Duodenal mucosa (tissue), 2 donors: ENCODE measurements at regions not wholly inside any gene's neighbourhood (a gene's known extent, or its start where the extent isn't known, plus 50 kb on each side); places are given as distances from the start of the nearest gene placed in this dataset.
"Not testable (repeated sequence)": the region's sequence is repeated elsewhere in the genome, so short reads cannot be mapped to it uniquely, and the experiment has no call there.

Source experiments
- H3K27ac ChIP-seq: one replicate; pipeline ENCODE4 v1.7.0; 2013; ENCODE audit warnings: low read depth, low read length
- H3K27me3 ChIP-seq, 2 donors: one replicate each; pipeline ENCODE4 v1.7.0; 2013; ENCODE audit warnings: low read length in 2 of 2, control low read depth in 1 of 2; ENCODE audit not compliant: insufficient read depth in 2 of 2, control insufficient read depth in 1 of 2
- H3K36me3 ChIP-seq, 2 donors: one replicate each; pipeline ENCODE4 v1.7.0; 2013; ENCODE audit warnings: low read length in 2 of 2, control low read depth in 1 of 2; ENCODE audit not compliant: insufficient read depth in 2 of 2, control insufficient read depth in 1 of 2
- H3K4me1 ChIP-seq, 2 donors: one replicate each; pipeline ENCODE4 v1.7.0; 2013; ENCODE audit warnings: low read length in 2 of 2, control low read depth in 1 of 2; ENCODE audit not compliant: insufficient read depth in 2 of 2, control insufficient read depth in 1 of 2
- H3K4me3 ChIP-seq, 2 donors: one replicate each; pipeline ENCODE4 v1.7.0; 2013; ENCODE audit warnings: low read length in 2 of 2, low read depth in 1 of 2
- H3K9ac ChIP-seq, 2 donors: one replicate each; pipeline ENCODE4 v1.7.0; 2013; ENCODE audit warnings: low read length in 2 of 2, low read depth in 1 of 2
- H3K9me3 ChIP-seq, 2 donors: one replicate each; pipeline ENCODE4 v1.7.0; 2013; ENCODE audit warnings: low read length in 2 of 2, control low read depth in 1 of 2; ENCODE audit not compliant: control insufficient read depth in 1 of 2

DNA sequence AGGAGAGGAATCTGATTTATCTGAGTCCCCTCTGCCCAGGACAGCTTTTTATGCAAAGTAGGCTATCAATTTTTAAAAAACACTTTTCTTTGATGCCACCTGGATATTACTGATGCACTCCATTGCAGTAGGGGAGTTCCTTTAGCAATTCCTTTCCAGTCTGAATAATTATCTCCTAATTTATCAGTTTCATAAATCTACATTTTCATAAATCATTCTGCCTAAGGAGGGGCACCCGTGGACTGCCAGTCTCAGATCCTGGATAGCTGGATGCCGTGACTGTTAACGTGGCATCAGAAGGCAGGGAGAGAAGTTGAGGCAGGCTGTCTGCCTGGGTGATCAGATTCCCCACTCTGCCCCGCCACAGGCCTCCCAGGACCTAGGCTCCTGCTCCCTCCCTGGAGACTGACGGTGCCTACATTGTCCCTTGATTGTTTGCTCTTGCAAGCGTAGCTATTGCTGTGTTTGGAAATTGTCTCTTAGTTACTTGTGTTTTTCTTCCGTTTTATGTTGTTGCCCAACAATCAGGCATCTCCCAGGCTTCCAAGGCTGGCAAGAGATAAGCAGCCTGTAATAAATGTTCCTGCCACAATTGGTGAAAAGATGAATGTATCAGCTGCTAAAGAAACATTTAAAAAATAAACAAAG is 75.2 kb downstream of the KATNIP start:
- no peaks in the 10 kb centered on the region for H3K27me3 ChIP-seq
- H3K9me3 ChIP-seq = no peaks in the 10 kb centered on the region
- H3K36me3 ChIP-seq = peaks cover 0 to 2% of the 10 kb centered on the region in 2 donors
- H3K9ac ChIP-seq = no peak overlapping the region
- peaks cover 27 to 32% of the 10 kb centered on the region in 2 donors for H3K4me1 ChIP-seq
- H3K4me3 ChIP-seq = no peak overlapping the region
- H3K27ac ChIP-seq = no peak overlapping the region

DNA sequence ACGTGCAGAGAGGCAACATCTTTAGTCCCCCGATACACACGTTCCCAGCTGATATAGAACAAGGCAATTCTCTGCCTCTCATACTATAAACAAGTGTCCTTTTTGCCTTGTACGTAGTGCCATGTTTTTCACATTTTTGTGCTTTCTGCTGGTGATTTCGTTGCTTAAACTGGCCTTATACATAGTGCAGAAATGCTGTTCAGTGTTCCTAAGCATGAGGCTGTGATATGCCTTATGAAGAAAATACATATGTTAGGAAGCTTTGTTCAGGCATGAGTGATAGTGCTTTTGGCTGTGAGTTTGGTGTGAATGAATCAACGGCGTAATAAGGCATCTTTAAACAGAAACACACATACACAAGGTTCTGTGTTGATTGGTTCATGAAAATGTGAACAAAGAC is 77.2 kb downstream of the KATNIP start:
- Histone ChIP-seq H3K9me3 (no peaks in the 10 kb centered on the region), H3K27ac (no peak overlapping the region), H3K4me1 (peaks cover 27 to 32% of the 10 kb centered on the region in 2 donors), H3K27me3 (no peaks in the 10 kb centered on the region), H3K36me3 (peaks cover 0 to 13% of the 10 kb centered on the region in 2 donors), H3K4me3 (no peak overlapping the region), H3K9ac (no peak overlapping the region)

DNA sequence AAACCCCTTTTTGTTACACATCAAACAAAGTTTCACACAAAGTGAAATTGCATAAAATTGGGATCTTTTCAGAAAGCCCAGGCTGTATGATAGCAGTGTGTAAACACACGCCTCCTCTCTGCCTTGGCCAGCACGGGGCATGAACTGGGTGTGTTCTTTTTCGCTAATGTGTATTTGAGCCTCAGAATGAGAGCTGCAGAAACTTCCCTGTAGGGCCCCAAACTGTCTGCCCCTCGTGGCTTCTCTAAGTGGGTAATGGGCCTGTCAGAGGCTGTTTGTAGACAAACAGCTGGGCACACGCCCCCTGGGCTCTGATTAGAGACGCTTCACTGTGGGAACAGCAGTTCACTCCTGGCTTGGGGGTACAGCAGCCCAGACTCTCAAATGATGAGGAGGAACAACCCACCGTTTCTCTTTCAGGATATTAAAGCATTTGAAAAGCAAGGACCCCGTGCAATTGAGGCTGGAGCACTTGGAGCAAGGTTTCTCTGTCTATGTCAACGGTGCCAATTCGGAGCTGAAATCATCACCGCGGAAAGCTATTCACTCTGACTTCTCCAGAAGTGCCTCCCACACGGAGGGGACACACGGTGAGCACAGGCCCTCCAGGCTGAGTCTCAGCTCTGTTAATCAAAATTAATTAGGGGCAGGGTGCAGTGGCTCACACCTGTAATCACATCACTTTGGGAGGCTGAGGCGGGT is 78.4 kb downstream of the KATNIP start:
- H3K27ac ChIP-seq = no peak overlapping the region

DNA sequence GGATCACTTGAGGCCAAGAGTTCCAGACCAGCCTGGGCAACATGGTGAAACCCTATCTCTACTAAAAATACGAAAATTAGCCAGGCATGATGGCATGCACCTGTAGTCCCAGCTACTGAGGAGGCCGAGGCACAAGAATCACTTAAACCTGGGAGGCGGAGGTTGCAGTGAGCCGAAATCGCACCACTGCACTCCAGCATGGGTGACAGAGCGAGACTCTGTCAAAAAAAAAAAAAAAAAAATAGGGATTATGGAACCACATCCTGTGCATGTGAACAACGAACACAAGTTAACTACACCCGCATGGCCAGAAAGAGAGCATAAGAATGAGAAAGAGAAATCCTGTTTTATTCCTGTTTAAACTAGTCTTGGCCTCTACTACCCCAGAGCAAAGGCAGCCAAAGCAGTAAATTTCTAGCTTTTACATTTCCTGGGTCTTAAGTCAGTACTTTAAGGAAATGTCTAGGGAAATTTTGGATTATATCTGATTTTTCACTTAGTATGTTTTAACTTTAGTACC is 79.1 kb downstream of the KATNIP start:
- not testable (repeated sequence) for H3K9ac ChIP-seq, H3K9me3 ChIP-seq, H3K27me3 ChIP-seq, H3K27ac ChIP-seq, H3K4me3 ChIP-seq
- peaks cover 27 to 32% of the 10 kb centered on the region in 2 donors for H3K4me1 ChIP-seq
- peaks cover 0 to 13% of the 10 kb centered on the region in 2 donors for H3K36me3 ChIP-seq

More for the DNA sequence above, 78.4 kb downstream of the KATNIP start:
- Histone ChIP-seq H3K4me1 (peaks cover 27 to 32% of the 10 kb centered on the region in 2 donors), H3K9me3 (no peaks in the 10 kb centered on the region), H3K9ac (no peak overlapping the region), H3K4me3 (no peak overlapping the region), H3K36me3 (peaks cover 0 to 13% of the 10 kb centered on the region in 2 donors), H3K27me3 (no peaks in the 10 kb centered on the region)

DNA sequence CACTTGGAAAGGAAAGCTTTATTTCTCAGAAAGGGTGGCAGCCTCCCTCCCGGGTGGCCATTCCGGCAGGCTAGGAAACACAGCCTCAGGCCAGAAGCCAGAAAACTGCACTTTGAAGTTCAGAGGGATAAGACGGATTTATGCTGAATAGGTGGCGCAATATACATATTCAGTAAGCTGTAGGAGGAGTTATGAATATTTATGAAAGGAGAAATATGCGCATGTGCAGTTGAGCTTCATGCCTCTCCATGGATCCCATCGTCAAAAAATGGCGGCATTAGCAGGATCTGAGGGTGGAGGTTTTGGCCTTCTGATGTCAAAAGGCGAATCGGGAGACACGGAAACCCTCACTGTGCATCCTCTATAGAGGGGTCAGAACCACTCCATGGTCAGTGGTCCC is 82.3 kb downstream of the KATNIP start:
- H3K4me3 ChIP-seq = no peak overlapping the region
- no peaks in the 10 kb centered on the region for H3K9me3 ChIP-seq
- no peak overlapping the region for H3K9ac ChIP-seq
- H3K27me3 ChIP-seq = no peaks in the 10 kb centered on the region
- peaks cover 0 to 13% of the 10 kb centered on the region in 2 donors for H3K36me3 ChIP-seq
- H3K4me1 ChIP-seq = peaks cover 26 to 33% of the 10 kb centered on the region in 2 donors
- H3K27ac ChIP-seq = no peak overlapping the region

DNA sequence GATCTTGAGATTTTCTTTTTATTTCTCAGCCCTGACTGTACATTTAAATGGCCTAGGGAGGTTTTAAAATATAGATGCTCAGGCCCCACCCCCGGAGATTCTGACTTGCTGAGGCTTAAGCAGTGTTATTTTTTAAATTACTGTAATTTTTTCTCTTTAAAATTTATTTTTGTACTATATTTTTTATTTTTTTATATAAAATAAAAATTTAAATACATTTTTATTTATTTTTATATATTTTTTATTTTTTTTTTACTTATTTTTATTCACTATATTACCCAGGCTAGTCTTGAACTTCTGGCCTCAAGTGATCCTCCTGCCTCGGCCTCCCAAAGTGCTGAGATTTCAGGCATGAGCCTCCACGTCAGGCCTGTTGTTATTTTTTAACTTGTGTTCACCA is 83.3 kb downstream of the KATNIP start:
- no peaks in the 10 kb centered on the region for H3K9me3 ChIP-seq
- H3K4me1 ChIP-seq = peaks cover 20 to 26% of the 10 kb centered on the region in 2 donors
- H3K9ac ChIP-seq = no peak overlapping the region
- H3K27ac ChIP-seq = no peak overlapping the region
- no peaks in the 10 kb centered on the region for H3K27me3 ChIP-seq
- H3K4me3 ChIP-seq = no peak overlapping the region
- H3K36me3 ChIP-seq = peaks cover 0 to 13% of the 10 kb centered on the region in 2 donors

DNA sequence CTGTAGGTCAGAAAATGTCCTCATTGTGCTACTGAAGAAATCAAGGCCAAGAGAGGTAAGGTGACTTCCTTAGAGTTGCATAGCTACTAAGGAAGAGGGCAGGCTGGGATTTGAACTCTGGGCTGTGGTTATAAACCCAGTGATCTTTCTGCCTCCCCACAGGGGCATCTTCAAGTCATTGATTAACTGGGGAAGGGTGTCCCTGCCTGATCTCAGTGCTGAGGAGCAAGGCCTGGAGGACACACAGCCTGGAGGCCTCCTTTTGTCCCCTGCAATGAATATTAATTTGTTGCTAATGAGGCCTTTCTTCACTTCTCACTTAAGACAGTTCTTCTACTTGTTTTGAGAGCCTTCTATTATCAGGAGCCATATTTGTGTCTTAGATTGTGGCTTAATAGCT is 83.8 kb downstream of the KATNIP start:
- H3K9me3 ChIP-seq = no peaks in the 10 kb centered on the region
- H3K4me1 ChIP-seq = peaks cover 16 to 21% of the 10 kb centered on the region in 2 donors
- peaks cover 0 to 13% of the 10 kb centered on the region in 2 donors for H3K36me3 ChIP-seq
- no peak overlapping the region for H3K27ac ChIP-seq
- H3K4me3 ChIP-seq = no peak overlapping the region
- H3K9ac ChIP-seq = no peak overlapping the region
- H3K27me3 ChIP-seq = no peaks in the 10 kb centered on the region

DNA sequence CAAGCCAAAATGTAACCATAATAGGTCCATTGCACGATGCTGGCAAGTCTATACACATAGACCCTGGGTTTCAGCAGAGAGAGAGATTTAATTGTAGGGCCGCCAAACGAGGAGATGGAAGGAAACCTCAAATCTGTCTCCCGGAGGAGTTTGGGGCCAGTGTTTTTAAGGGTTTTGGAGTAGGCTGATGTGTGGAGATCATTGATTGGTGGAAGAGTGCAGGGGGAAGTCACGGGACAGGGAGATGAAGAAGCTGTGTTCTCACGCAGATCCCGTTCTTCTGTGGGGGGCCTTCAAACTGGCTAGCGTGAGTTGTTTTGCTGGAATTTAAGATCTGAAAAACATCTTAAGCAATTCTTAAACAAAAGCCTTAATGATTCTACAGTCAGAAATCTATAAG is 84.8 kb downstream of the KATNIP start:
- no peaks in the 10 kb centered on the region for H3K27me3 ChIP-seq
- H3K4me1 ChIP-seq = peaks cover 16 to 21% of the 10 kb centered on the region in 2 donors
- H3K9me3 ChIP-seq = no peaks in the 10 kb centered on the region
- no peak overlapping the region for H3K27ac ChIP-seq
- H3K36me3 ChIP-seq = peaks cover 0 to 13% of the 10 kb centered on the region in 2 donors
- H3K9ac ChIP-seq = no peak overlapping the region
- no peak overlapping the region for H3K4me3 ChIP-seq

DNA sequence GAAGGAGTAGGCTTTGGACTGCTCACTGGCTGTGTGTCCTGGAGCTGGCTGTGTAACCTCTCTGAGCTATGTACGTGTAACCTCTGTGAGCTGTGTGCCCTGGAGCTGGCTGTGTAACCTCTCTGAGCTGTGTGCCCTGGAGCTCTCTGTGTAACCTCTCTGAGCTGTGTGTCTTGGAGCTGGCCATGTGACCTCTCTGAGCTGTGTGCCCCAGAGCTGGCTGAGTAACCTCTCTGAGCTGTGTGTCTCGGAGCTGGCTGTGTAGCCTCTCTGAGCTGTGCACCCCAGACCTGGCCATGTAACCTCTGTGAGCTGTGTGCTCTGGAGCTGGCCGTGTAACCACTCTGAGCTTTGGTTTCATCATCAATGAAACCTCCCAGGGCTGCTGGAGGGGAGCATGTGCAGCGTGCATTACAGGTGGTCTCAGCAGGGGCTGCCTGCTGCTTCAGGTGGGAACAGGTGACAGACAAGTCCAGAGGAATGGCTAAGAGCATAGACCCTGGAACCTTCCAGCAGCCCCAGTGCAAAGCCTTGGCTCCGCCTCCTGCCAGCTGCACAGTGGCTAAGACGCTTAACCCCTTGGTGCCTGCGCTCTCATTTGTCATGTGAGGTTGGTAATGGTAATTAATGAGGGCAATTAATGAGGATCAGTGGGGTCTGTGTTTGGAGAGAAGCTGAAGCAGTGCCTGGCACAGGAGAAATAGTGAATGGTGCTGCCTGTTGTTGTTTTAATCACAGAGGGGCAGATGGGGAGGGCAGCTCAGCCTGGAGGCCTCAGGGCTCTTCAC is 86.7 kb downstream of the KATNIP start:
- Histone ChIP-seq H3K4me1 (peaks cover 16 to 21% of the 10 kb centered on the region in 2 donors), H3K27ac (no peak overlapping the region), H3K9ac (no peak overlapping the region), H3K27me3 (no peaks in the 10 kb centered on the region), H3K4me3 (no peak overlapping the region), H3K9me3 (no peaks in the 10 kb centered on the region), H3K36me3 (peaks cover 0 to 3% of the 10 kb centered on the region in 2 donors)
